DOHH2 (cell line): ENCODE measurements at regions not wholly inside any gene's neighbourhood (a gene's known extent, or its start where the extent isn't known, plus 50 kb on each side); places are given as distances from the start of the nearest gene placed in this dataset.

Source experiments
- H3F3A ChIP-seq: fragments of 200-600 bp; sonication (generic), shearing (Covaris generic); 2 replicates; pipeline ENCODE4 v1.6.0; 2016; ENCODE audit warnings: antibody characterized with exemption, mild to moderate bottlenecking; ENCODE audit not compliant: control insufficient read depth, insufficient read depth
- H3K27ac ChIP-seq: fragments of 200-600 bp; sonication (generic); 2 replicates; pipeline ENCODE4 v1.5.1; 2014; ENCODE audit warnings: low read depth, mild to moderate bottlenecking, low read length, moderate library complexity
- H3K27me3 ChIP-seq: fragments of 200-600 bp; sonication (generic); 2 replicates; pipeline ENCODE4 v1.6.1; 2014; ENCODE audit warnings: mild to moderate bottlenecking, low read length, mixed read lengths; ENCODE audit not compliant: control insufficient read depth
- H3K36me3 ChIP-seq: fragments of 200-600 bp; sonication (generic); 2 replicates; pipeline ENCODE4 v1.6.1; 2014; ENCODE audit warnings: mild to moderate bottlenecking, low read length, moderate library complexity, mixed read lengths; ENCODE audit not compliant: control insufficient read depth
- H3K4me1 ChIP-seq: fragments of 200-600 bp; sonication (generic); 2 replicates; pipeline ENCODE4 v1.6.1; 2014; ENCODE audit warnings: mild to moderate bottlenecking, low read length, mixed read lengths; ENCODE audit not compliant: control insufficient read depth
- H3K4me2 ChIP-seq: fragments of 200-600 bp; sonication (generic); 2 replicates; pipeline ENCODE4 v1.6.0; 2014; ENCODE audit warnings: mild to moderate bottlenecking, low read length, moderate library complexity
- H3K4me3 ChIP-seq: fragments of 200-600 bp; sonication (generic); 2 replicates; pipeline ENCODE4 v1.5.1; 2014; ENCODE audit warnings: mild to moderate bottlenecking, low read length, mixed read lengths
- H3K79me2 ChIP-seq: fragments of 200-600 bp; sonication (generic); 2 replicates; pipeline ENCODE4 v1.6.1; 2014; ENCODE audit warnings: mild to moderate bottlenecking, low read length, mixed read lengths; ENCODE audit not compliant: control insufficient read depth
- H3K9me2 ChIP-seq: fragments of 200-600 bp; sonication (generic); replicated peaks from 2 replicates; pipeline ENCODE4 v1.6.1; 2014; ENCODE audit warnings: mild to moderate bottlenecking, low read length, mixed read lengths; ENCODE audit not compliant: control insufficient read depth
- H3K9me3 ChIP-seq: fragments of 200-600 bp; sonication (generic); 2 replicates; pipeline ENCODE4 v1.6.1; 2014; ENCODE audit warnings: antibody characterized with exemption, low read length, mixed read lengths; ENCODE audit not compliant: control insufficient read depth, insufficient read depth
- H4K20me1 ChIP-seq: fragments of 200-600 bp; sonication (generic); 2 replicates; pipeline ENCODE4 v1.6.0; 2014; ENCODE audit warnings: low read depth, mild to moderate bottlenecking, antibody characterized with exemption, low read length, moderate library complexity; ENCODE audit not compliant: control insufficient read depth, insufficient read depth
- EZH2phosphoT487 ChIP-seq: fragments of 200-600 bp; sonication (generic); IDR thresholded peaks from 2 replicates; pipeline ENCODE4 v1.6.1; 2017; ENCODE audit warnings: borderline replicate concordance, mild to moderate bottlenecking, antibody characterized with exemption, low read length, moderate library complexity, mixed read lengths
- TF ChIP-seq, protein P1 (sequence below): fragments of 200-600 bp; sonication (generic); IDR thresholded peaks from one replicate; pipeline ENCODE4 v1.5.1; 2014; ENCODE audit warnings: antibody characterized with exemption, mild to moderate bottlenecking, low read depth, low read length; ENCODE audit not compliant: poor library complexity, severe bottlenecking

DNA sequence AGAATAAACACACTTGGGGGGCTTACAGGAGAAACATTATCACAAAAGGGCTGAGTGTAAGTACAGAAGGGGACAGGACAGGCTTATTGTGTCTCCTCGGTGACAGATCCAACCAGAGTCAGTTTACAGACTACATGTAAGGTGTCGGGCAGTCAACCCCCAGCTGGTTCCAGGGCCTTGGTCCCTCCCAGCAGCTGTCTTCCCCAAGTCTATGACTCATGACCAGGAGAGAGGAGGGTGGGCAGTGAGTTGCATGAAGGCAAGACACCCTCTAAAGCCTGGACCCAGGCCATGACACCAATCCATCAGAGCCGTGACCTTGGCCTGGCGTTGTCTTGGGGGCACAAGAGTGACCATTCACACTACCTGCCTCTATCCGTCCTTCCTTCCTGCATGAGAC lies 276.2 kb upstream of the CCL2 start:
- Histone ChIP-seq H3K4me3 (no peak overlapping the region), H3K9me2 (no peaks in the 10 kb centered on the region), H3K79me2 (no peaks in the 10 kb centered on the region), H4K20me1 (no peaks in the 10 kb centered on the region), H3K4me2 (no peak overlapping the region), H3K36me3 (no peaks in the 10 kb centered on the region), H3K27ac (no peak overlapping the region), H3F3A (no peaks in the 10 kb centered on the region), H3K27me3 (no peaks in the 10 kb centered on the region), H3K9me3 (no peaks in the 10 kb centered on the region; the same call in 1 of the 2 replicates), H3K4me1 (no peaks in the 10 kb centered on the region)
- TF ChIP-seq, protein P1, sequence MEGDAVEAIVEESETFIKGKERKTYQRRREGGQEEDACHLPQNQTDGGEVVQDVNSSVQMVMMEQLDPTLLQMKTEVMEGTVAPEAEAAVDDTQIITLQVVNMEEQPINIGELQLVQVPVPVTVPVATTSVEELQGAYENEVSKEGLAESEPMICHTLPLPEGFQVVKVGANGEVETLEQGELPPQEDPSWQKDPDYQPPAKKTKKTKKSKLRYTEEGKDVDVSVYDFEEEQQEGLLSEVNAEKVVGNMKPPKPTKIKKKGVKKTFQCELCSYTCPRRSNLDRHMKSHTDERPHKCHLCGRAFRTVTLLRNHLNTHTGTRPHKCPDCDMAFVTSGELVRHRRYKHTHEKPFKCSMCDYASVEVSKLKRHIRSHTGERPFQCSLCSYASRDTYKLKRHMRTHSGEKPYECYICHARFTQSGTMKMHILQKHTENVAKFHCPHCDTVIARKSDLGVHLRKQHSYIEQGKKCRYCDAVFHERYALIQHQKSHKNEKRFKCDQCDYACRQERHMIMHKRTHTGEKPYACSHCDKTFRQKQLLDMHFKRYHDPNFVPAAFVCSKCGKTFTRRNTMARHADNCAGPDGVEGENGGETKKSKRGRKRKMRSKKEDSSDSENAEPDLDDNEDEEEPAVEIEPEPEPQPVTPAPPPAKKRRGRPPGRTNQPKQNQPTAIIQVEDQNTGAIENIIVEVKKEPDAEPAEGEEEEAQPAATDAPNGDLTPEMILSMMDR = no peak
- no peak for TF ChIP-seq EZH2phosphoT487

DNA sequence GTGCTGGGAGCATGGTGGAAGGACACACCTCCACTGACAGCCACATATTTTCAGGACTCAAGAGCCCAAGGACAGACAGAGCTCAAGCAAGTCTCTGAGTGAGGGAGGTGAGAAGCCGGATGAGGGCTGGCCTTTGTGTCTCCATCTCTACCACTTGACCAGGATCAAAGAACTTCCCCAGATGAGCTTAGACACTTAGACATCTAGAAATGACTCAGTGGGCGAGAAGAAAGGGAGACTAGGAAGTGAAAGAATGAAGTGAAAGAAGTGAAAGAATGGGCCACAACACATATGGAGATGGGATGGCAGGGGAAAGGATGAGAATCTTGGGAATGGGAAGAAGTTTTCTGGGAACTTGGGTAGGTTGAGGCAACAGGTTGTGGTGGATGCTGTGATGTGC lies 274.9 kb upstream of the CCL2 start:
- Histone ChIP-seq H3K9me3 (no peaks in the 10 kb centered on the region; the same call in 1 of the 2 replicates), H3K36me3 (no peaks in the 10 kb centered on the region), H3K79me2 (no peaks in the 10 kb centered on the region), H3K27ac (no peak overlapping the region), H3F3A (no peaks in the 10 kb centered on the region), H4K20me1 (no peaks in the 10 kb centered on the region), H3K27me3 (no peaks in the 10 kb centered on the region), H3K9me2 (no peaks in the 10 kb centered on the region), H3K4me2 (no peak overlapping the region), H3K4me3 (no peak overlapping the region), H3K4me1 (no peaks in the 10 kb centered on the region)
- TF ChIP-seq, protein P1 = no peak
- TF ChIP-seq EZH2phosphoT487 = no peak

DNA sequence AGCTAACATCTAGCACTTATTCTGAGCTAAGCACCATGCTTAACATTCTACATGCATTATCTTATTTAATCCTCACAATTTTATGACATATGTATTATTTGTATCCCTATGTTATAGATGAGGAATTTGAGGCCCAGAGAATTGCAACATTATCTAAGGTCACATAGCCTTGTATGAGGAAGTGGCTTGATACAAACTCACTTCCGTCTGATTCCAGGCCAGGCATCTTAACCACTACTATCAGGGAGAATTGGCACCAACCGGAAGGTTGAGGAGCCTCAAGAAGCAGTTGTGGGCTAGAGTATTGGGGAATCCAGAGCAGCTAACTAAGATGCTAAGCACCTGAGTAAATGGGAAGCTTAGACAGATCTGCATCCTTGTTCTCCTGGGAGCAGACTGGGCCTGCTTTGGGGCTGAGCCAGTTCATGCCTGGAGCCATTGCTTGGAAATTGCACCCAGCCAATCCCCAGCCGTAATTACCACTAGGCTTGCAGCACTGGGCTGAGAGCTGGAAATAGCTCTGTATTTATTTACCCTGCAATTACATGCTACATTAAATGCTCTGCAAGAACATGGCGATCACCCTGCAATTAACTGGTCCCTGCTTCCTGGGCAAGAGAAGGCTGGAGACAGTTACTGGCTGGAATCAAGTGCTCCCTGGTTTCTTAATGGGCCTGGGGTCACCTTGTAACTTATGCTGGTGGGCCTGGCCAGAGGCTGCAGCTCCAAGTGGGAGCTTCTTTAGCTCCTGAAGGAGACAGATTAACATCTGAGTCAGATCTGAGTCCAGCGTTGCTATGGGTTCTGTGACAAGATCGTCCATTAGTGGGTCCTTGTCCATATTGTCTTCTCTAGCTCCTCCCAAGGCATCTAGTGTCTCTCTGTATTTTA lies 273.1 kb upstream of the CCL2 start:
- no peaks in the 10 kb centered on the region for H3K36me3 ChIP-seq

More for the DNA sequence above, 273.1 kb upstream of the CCL2 start:
- Histone ChIP-seq H3K9me3 (no peaks in the 10 kb centered on the region; the same call in 1 of the 2 replicates), H3K79me2 (no peaks in the 10 kb centered on the region), H4K20me1 (no peaks in the 10 kb centered on the region), H3K27ac (no peak overlapping the region), H3F3A (no peaks in the 10 kb centered on the region), H3K4me1 (no peaks in the 10 kb centered on the region), H3K27me3 (no peaks in the 10 kb centered on the region), H3K9me2 (no peaks in the 10 kb centered on the region), H3K4me3 (no peak overlapping the region), H3K4me2 (no peak overlapping the region)
- TF ChIP-seq, protein P1 = no peak
- no peak for TF ChIP-seq EZH2phosphoT487
